Hematopoietic multipotent progenitor cell treated with erythropoietin and hydrocortisone succinate and interleukin-3 and kit ligand, for 6 days (in vitro differentiated cells): ENCODE measurements at regions not wholly inside any gene's neighbourhood (a gene's known extent, or its start where the extent isn't known, plus 50 kb on each side); places are given as distances from the start of the nearest gene placed in this dataset.
"Not testable (repeated sequence)": the region's sequence is repeated elsewhere in the genome, so short reads cannot be mapped to it uniquely, and the experiment has no call there.

Experiments
- DNase-seq: peaks from one replicate; pipeline ENCODE4 v3.0.0-alpha.2; 2015

GRCh38 chr9:96130970-96131369 lies 171.0 kb downstream of the HSD17B3 start:
- DNase-seq: no peak

GRCh38 chr9:96129747-96130146 lies 172.2 kb downstream of the HSD17B3 start:
- no peak for DNase-seq

GRCh38 chr9:96128880-96129279 lies 173.1 kb downstream of the HSD17B3 start:
- no peak for DNase-seq

GRCh38 chr9:96126321-96126881 lies 175.6 kb downstream of the HSD17B3 start:
- DNase-seq: no peak

GRCh38 chr9:96125624-96126023 lies 176.4 kb downstream of the HSD17B3 start:
- no peak for DNase-seq

- DNase-seq: no peak
Measured at GRCh38 chr9:96122751-96123150, 179.2 kb downstream of the HSD17B3 start.

- DNase-seq: no peak
Measured at GRCh38 chr9:96122282-96122681, 179.7 kb downstream of the HSD17B3 start.

GRCh38 chr9:96121136-96121535 lies 180.8 kb downstream of the HSD17B3 start:
- DNase-seq: peak; percentile 22

- peak; percentile 12 for DNase-seq
Measured at GRCh38 chr9:96117398-96118080, 184.4 kb downstream of the HSD17B3 start.

GRCh38 chr9:96116275-96117064 lies 185.5 kb downstream of the HSD17B3 start:
- no peak for DNase-seq

GRCh38 chr9:96115836-96116235 lies 186.1 kb downstream of the HSD17B3 start:
- no peak for DNase-seq

GRCh38 chr9:96113032-96113431 lies 188.9 kb downstream of the HSD17B3 start:
- no peak for DNase-seq

- DNase-seq: no peak
Measured at GRCh38 chr9:96109680-96110351, 192.2 kb downstream of the HSD17B3 start.

GRCh38 chr9:96108691-96109380 lies 193.1 kb downstream of the HSD17B3 start:
- DNase-seq: no peak

GRCh38 chr9:96107436-96107835 lies 194.5 kb downstream of the HSD17B3 start:
- no peak for DNase-seq

- DNase-seq: peak; percentile 44
Measured at GRCh38 chr9:96100385-96101300, 201.3 kb downstream of the HSD17B3 start.

- not testable (repeated sequence) for DNase-seq
Measured at GRCh38 chr9:96090630-96091029, 211.3 kb downstream of the HSD17B3 start.

- DNase-seq: no peak
Measured at GRCh38 chr9:96089452-96090085, 212.4 kb downstream of the HSD17B3 start.

- DNase-seq: no peak
Measured at GRCh38 chr9:96088510-96088909, 213.0 kb downstream of the ERCC6L2 start.

- no peak for DNase-seq
Measured at GRCh38 chr9:96087669-96088299, 212.3 kb downstream of the ERCC6L2 start.
